HAP-1 (cell line): ENCODE measurements at regions not wholly inside any gene's neighbourhood (a gene's known extent, or its start where the extent isn't known, plus 50 kb on each side); places are given as distances from the start of the nearest gene placed in this dataset.

Experiments
- DNase-seq, 2 experiments: peaks; one replicate each; pipeline ENCODE4 v3.0.0-alpha.2; 2016 to 2020; ENCODE audit warnings: low spot score in 2 of 2
- H3K27me3 ChIP-seq: fragments of 250-450 bp; sonication (Bioruptor Pico); 2 replicates; pipeline ENCODE4 v1.5.1; 2020; ENCODE audit warnings: low read depth, mild to moderate bottlenecking, moderate library complexity
- H3K36me3 ChIP-seq: fragments of 250-450 bp; sonication (Bioruptor Pico); replicated peaks from 2 replicates; pipeline ENCODE4 v1.5.1; 2020; ENCODE audit warnings: mild to moderate bottlenecking
- H3K4me1 ChIP-seq: fragments of 250-450 bp; sonication (Bioruptor Pico); 2 replicates; pipeline ENCODE4 v1.5.1; 2020; ENCODE audit warnings: mild to moderate bottlenecking
- H3K4me3 ChIP-seq: fragments of 250-450 bp; sonication (Bioruptor Pico); 2 replicates; pipeline ENCODE4 v1.5.1; 2020; ENCODE audit warnings: mild to moderate bottlenecking, moderate library complexity
- H3K9me3 ChIP-seq: fragments of 250-450 bp; sonication (Bioruptor Pico); 2 replicates; pipeline ENCODE4 v1.5.1; 2020; ENCODE audit warnings: mild to moderate bottlenecking, moderate library complexity
- in situ Hi-C: fragments of 300-500 bp; cut with MboI; formaldehyde crosslinking; loops from 3 replicates; pipeline ENCODE4 v1.14.3; 2020; ENCODE audit warnings: low sequenced_read_pairs, inconsistent platforms, mixed read lengths

DNA sequence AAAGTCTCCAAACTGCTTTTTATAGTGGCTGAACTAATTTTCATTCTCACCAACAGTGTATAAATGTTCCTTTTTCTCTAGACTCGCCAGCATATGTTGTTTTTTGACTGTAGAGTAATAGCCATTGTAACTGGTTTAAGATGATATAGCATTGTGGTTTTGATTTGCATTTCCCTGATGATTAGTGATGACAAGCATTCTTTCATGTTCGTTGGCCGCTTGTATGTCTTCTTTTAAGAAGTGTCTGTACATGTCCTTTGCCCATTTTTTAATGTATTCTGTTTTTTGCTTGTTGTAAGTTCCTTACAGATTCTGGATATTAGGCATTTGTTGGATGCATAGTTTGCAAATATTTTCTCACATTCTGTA is 404.9 kb downstream of the FLRT2 start:
- H3K4me3 ChIP-seq: peak overlapping the region; percentile 39
- in situ Hi-C loops: no loop called here
- H3K4me1 ChIP-seq: peaks cover 3% of the 10 kb centered on the region; the same call in 1 of the 2 replicates
- DNase-seq: peak in 1 of 2 experiments; percentile 5
- H3K36me3 ChIP-seq: no peaks in the 10 kb centered on the region
- no peaks in the 10 kb centered on the region for H3K9me3 ChIP-seq
- no peaks in the 10 kb centered on the region for H3K27me3 ChIP-seq

DNA sequence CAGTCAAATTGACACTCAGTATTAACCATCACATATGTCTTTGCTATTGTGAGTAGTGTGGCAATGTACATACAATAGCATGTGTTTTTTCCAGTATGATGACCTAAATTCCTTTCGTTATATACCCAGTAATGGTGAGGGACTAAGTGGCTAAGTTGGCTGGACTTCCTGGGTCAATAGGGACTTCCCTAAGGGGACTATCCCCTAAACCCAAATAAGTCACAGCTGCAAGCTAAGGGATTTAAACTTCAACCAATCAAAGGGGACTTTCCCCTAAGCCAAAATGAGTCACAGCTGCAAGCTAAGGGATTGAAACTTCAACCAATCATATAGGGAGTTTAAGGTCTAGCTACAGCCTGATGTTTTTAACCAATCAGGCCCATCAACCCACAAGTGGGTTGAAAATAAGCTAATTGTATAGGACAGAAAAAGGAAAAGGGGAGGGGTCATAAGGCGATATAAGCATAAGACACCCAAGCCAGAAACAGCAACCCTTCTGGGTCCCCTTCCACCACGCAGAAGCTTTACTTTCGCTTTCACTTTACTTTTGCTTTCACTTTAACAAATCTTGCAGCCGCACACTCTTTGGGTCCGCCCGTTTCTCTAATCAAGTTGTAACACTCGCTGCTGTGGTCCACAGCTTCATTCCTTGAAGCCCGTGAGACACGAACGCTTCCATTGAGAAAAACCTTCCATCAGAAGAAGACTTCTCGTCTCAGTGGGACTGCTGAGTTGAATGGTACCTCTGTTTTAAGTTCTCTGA is 404.4 kb downstream of the FLRT2 start:
- Histone ChIP-seq H3K4me1 (peaks cover 3% of the 10 kb centered on the region; the same call in 1 of the 2 replicates), H3K36me3 (no peaks in the 10 kb centered on the region), H3K4me3 (peak overlapping the region; percentile 39), H3K27me3 (no peaks in the 10 kb centered on the region), H3K9me3 (no peaks in the 10 kb centered on the region)
- in situ Hi-C loops: no loop called here
- DNase-seq: peak; percentile 20 to 35

DNA sequence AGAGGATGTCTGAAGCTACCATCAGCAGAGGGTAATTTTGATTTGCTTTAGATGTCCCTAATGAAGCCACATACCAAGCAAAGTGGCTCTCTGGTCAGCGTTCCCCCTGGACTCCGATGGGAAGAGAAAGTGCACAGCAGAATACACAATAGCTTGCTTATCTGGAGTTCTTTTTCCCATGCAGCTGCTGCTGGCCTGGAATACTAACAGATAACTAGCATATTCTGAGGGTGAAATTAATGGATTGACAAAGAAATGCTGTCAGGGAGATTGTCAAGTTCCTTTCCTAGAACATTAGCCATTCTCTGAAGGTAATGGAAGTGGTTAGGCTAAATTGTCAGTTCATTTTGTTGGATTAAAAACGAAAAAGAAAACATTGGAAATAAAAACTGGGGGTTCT is 391.3 kb downstream of the FLRT2 start:
- Histone ChIP-seq H3K4me3 (no peak overlapping the region), H3K9me3 (no peaks in the 10 kb centered on the region), H3K4me1 (no peaks in the 10 kb centered on the region), H3K36me3 (no peaks in the 10 kb centered on the region), H3K27me3 (no peaks in the 10 kb centered on the region)
- DNase-seq: no peak
- in situ Hi-C loops: no loop called here

DNA sequence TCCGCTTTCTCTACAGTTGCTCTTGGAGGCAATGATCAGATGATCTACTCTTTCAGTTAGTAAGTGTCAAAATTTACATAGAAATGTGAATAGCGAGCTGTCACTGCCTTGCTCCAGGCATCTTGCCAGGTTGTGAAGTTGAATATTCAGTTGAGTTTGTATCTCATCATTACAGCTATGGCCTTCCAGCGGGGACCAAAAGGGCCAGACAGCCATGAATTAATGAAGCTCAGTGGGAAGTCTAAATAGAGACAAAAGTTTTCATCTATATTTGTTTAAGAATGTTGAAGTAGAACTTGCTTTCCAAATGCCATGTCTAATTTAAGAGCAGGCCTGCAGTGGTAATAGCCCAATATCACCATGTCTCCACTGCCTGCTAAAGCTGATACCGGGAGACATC is 387.8 kb downstream of the FLRT2 start:
- in situ Hi-C loops: no loop called here
- peak; percentile 57 to 63 for DNase-seq

DNA sequence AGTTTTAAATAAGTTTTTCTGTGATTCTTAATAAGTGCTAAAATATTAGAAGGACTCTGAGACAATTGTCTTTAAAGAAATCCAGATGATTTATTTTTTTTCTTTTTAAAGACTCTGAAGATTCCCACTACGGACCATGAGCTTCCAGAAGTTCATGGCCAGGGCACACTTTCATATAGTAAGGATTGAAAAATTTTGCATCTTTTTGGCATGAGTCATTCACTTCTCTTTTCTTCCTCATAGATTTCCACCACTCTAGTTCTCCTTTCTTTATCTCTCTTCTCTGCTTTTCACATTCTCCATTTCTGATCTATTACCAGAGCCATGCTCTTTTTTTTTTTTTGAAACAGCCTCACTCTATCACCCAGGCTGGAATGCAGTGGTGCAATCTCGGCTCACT is 385.8 kb downstream of the FLRT2 start:
- no peak for DNase-seq
- Histone ChIP-seq H3K4me1 (no peaks in the 10 kb centered on the region), H3K36me3 (no peaks in the 10 kb centered on the region), H3K9me3 (no peaks in the 10 kb centered on the region), H3K27me3 (no peaks in the 10 kb centered on the region), H3K4me3 (no peak overlapping the region)
- in situ Hi-C loops: no loop called here

More for the DNA sequence above, 387.8 kb downstream of the FLRT2 start:
- no peaks in the 10 kb centered on the region for H3K4me1 ChIP-seq
- H3K9me3 ChIP-seq: no peaks in the 10 kb centered on the region
- H3K27me3 ChIP-seq: no peaks in the 10 kb centered on the region
- no peaks in the 10 kb centered on the region for H3K36me3 ChIP-seq
- no peak overlapping the region for H3K4me3 ChIP-seq

DNA sequence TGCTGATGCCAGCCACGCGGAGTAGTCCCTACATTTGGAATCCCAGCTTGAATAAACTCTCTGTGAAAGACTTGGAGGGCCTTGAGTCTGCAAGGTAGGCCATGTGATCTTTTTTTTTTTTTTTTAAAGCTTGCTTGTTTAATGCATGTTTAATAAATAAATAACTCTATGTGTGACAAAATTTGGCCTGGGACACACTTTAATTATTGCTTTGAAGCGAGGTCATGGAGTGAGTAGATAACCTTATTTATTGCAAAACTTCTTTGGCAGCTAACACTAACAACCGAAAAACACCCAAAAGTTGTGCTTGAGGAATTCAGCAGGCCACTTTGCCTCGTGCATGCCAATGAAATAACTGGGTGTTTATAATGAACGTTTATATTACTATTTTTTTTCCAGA is 382.2 kb downstream of the FLRT2 start:
- Histone ChIP-seq H3K4me1 (no peaks in the 10 kb centered on the region), H3K9me3 (no peaks in the 10 kb centered on the region), H3K27me3 (no peaks in the 10 kb centered on the region), H3K36me3 (no peaks in the 10 kb centered on the region), H3K4me3 (no peak overlapping the region)
- no peak for DNase-seq
- in situ Hi-C loops: no loop called here

DNA sequence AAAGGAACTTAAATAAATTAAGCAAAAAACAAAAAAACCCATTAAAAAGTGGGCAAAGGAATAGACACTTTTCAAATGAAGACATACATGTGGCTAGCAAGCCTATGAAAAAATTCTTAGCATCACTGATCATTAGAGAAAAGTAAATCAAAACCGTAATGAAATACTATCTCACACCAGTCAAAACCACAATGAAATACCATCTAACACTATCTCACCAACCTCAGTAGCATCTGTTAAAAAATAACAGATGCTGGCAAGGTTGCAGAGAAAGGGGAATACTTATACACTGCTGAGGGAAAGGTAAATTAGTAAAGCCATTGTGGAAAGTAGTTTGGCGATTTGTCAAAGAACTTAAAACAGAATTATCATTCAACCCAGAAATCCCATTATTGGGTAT is 381.1 kb downstream of the FLRT2 start:
- Histone ChIP-seq H3K9me3 (no peaks in the 10 kb centered on the region), H3K27me3 (no peaks in the 10 kb centered on the region), H3K4me3 (no peak overlapping the region), H3K4me1 (no peaks in the 10 kb centered on the region), H3K36me3 (no peaks in the 10 kb centered on the region)
- in situ Hi-C loops: no loop called here
- DNase-seq: no peak

DNA sequence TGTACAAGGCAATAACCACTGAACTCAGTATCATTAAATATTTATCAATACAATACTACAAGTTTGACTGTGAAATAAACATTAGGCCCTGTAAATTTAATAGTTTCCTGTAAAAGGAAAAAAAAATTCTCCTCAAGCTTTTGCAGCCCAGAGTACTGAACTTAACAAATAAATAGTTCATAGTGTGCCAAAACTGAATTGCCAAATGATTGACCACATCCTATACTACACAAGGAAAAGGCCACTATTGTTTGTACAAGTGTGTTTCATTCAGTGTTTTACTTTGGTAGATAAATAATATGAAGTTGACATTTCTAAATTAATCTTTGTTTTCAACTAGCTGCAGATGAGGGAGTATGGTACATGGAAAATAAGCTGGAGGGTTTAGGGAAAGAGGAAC is 379.6 kb downstream of the FLRT2 start:
- no peaks in the 10 kb centered on the region for H3K27me3 ChIP-seq
- no peaks in the 10 kb centered on the region for H3K9me3 ChIP-seq
- H3K36me3 ChIP-seq: no peaks in the 10 kb centered on the region
- no peak overlapping the region for H3K4me3 ChIP-seq
- no peak for DNase-seq
- no peaks in the 10 kb centered on the region for H3K4me1 ChIP-seq
- in situ Hi-C loops: no loop called here

DNA sequence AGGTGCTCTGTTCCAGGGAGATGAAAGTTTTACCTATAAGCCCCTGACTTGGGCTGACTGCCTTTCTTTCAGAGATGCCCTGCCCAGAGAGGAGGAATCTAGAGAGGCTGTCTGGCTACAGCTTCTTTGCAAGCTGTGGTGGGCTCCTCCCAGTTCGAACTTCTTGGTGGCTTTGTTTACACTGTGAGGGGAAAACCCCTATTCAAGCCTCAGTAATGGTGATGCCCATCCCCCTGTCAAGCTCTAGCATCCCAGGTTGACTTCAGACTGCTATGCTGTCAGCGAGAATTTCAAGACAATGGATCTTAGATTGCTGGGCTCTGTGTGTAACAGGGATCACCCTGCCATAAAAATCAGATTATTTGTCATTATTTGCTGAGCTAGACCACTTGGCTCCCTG is 377.6 kb downstream of the FLRT2 start:
- H3K9me3 ChIP-seq: no peaks in the 10 kb centered on the region
- no peak for DNase-seq
- H3K4me1 ChIP-seq: no peaks in the 10 kb centered on the region
- H3K36me3 ChIP-seq: no peaks in the 10 kb centered on the region
- in situ Hi-C loops: no loop called here
- no peak overlapping the region for H3K4me3 ChIP-seq
- H3K27me3 ChIP-seq: no peaks in the 10 kb centered on the region

DNA sequence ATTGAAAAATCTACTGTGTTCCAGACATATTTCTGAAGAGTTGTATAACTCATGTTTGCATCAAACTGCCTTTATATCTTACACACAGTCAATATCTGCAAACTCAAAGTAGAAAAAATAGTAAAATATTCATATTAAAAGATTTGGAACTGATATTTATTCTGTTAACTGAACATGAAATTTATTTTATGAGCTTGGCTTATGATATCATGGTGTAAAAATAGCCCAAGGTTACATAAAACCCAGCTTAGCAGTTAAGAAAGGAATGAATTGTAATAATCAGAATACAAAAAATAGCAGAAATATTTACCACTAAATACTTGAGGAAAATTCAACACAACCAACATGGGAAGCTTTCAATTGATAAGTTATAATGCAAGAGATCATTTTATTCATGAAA is 367.9 kb downstream of the FLRT2 start:
- DNase-seq: no peak
- in situ Hi-C loops: no loop called here
- Histone ChIP-seq H3K4me3 (no peak overlapping the region), H3K27me3 (no peaks in the 10 kb centered on the region), H3K36me3 (no peaks in the 10 kb centered on the region), H3K4me1 (no peaks in the 10 kb centered on the region), H3K9me3 (no peaks in the 10 kb centered on the region)

DNA sequence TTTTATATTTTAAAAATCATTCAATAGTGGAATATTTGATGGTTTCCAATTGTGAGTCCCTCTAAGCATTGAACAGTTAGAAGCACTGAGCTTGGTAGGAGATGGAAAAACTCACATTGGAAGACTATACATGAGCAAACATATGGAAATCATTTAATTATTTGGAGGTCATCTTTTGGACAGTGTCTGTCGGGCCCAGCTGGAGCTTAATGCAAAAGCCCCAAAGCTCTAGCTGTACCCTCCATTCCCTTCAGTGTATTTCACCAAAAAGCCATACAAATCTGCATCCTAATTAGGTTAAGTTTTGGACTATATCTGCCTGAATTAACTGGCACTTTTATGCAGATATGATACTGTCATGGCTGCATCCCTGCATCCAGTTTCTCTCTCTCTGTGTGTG is 365.7 kb downstream of the FLRT2 start:
- DNase-seq: no peak
- Histone ChIP-seq H3K9me3 (no peaks in the 10 kb centered on the region), H3K36me3 (no peaks in the 10 kb centered on the region), H3K27me3 (no peaks in the 10 kb centered on the region), H3K4me3 (no peak overlapping the region), H3K4me1 (no peaks in the 10 kb centered on the region)
- in situ Hi-C loops: no loop called here

DNA sequence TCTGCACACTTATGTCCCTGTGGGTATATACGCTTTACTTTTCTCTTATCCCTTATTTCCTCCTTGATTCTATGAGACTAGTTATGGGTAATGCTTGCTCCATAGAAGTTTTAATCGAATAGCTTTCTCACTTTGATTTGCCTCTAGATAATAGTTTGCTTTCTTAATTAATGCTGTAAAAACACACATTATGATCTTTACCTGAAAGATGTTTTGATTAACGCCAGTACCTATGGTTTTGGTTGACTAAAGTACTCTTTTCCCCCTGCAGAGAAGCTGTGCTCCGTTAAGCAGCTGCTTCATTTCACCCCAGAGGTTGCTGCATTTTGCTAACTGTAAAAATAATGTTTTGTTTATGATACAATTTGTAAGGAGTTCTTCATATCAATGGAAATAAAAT is 362.3 kb downstream of the FLRT2 start:
- in situ Hi-C loops: no loop called here
- Histone ChIP-seq H3K36me3 (no peaks in the 10 kb centered on the region), H3K27me3 (no peaks in the 10 kb centered on the region), H3K4me3 (no peak overlapping the region), H3K9me3 (no peaks in the 10 kb centered on the region), H3K4me1 (no peaks in the 10 kb centered on the region)
- no peak for DNase-seq

DNA sequence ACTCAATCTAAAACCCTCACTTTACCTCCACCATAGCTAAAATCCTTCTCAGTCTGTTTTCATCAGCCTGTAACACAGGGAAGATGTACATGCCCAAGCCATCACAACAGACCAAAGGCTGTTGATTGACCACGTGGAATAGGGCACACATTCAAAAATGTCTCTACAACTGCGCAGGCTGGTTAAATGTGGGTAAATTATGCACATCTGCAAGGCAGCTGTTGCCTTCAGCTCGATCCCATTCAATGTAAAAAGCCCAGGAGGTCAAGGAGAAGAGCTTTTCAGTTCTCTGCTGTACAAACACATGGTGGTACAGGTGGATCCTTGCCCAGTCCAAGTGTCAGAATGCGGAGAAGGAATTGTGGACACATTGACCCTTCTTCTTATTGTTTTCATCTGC is 354.0 kb downstream of the FLRT2 start:
- in situ Hi-C loops: no loop called here
- H3K27me3 ChIP-seq: no peaks in the 10 kb centered on the region
- no peaks in the 10 kb centered on the region for H3K4me1 ChIP-seq
- H3K9me3 ChIP-seq: no peaks in the 10 kb centered on the region
- H3K36me3 ChIP-seq: no peaks in the 10 kb centered on the region
- H3K4me3 ChIP-seq: no peak overlapping the region
- DNase-seq: no peak

DNA sequence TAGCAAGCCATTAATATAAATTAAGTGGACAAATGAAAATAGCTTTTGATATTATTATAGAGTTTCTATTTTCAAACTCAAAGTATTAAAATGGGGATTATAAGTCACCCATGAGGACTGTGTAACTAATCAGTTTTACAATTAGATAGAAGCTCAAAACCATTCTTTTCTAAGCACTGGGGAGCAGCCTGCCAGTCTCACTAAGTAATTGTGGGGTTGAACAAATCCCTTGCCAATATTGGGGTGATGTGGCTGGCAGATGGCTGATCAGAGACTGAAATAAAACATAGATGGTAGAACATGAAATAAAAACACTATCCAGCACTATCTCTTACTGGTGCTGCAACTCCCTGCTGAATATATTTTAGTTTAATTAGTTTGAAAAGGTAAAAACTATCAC is 353.2 kb downstream of the FLRT2 start:
- Histone ChIP-seq H3K27me3 (no peaks in the 10 kb centered on the region), H3K36me3 (no peaks in the 10 kb centered on the region), H3K4me3 (no peak overlapping the region), H3K9me3 (no peaks in the 10 kb centered on the region), H3K4me1 (no peaks in the 10 kb centered on the region)
- in situ Hi-C loops: no loop called here
- DNase-seq: no peak

DNA sequence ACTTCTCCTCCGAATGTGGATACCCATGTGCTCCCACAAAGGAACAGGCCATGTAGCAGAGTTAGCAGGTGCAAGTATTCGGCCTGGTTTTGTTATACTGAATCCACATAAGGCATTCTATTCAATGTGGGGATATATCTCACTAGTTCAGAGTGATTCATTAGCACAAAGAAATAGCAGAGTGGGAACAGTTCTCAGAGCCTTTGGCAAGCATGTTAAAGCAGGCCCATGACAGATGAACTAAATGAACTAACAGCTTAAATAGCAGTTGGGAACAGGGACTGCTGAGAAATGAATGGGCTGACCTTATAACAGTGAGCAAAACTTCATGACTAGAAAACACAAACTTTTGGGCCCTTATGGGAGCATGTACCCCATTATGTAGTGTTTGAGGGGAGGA is 352.0 kb downstream of the FLRT2 start:
- Histone ChIP-seq H3K27me3 (no peaks in the 10 kb centered on the region), H3K4me1 (no peaks in the 10 kb centered on the region; the same call in 1 of the 2 replicates), H3K36me3 (no peaks in the 10 kb centered on the region), H3K9me3 (no peaks in the 10 kb centered on the region), H3K4me3 (no peak overlapping the region)
- in situ Hi-C loops: no loop called here
- DNase-seq: no peak
